Stomach (tissue), 4 donors: ENCODE measurements at regions not wholly inside any gene's neighbourhood (a gene's known extent, or its start where the extent isn't known, plus 50 kb on each side); places are given as distances from the start of the nearest gene placed in this dataset.

Experiments
- EP300 ChIP-seq: sonication (generic); formaldehyde crosslinking; IDR thresholded peaks from one replicate; pipeline ENCODE4 v1.6.1; 2017; ENCODE audit warnings: antibody characterized with exemption
- POLR2AphosphoS5 ChIP-seq, 3 donors: sonication (generic); formaldehyde crosslinking; IDR thresholded peaks; one replicate each; pipeline ENCODE4 v1.6.1; 2016; ENCODE audit warnings: antibody characterized with exemption in 3 of 3

- TF ChIP-seq EP300 = no peak
- no peak for TF ChIP-seq POLR2AphosphoS5 (IDR thresholded peaks at IDR 0.05)
Measured at GRCh38 chr10:109067031-109067430, 856.3 kb downstream of the XPNPEP1 start.
